ENCODE measurements at regions not wholly inside any gene's neighbourhood (a gene's known extent, or its start where the extent isn't known, plus 50 kb on each side); places are given as distances from the start of the nearest gene placed in this dataset.

- TF ChIP-seq, protein P1, sequence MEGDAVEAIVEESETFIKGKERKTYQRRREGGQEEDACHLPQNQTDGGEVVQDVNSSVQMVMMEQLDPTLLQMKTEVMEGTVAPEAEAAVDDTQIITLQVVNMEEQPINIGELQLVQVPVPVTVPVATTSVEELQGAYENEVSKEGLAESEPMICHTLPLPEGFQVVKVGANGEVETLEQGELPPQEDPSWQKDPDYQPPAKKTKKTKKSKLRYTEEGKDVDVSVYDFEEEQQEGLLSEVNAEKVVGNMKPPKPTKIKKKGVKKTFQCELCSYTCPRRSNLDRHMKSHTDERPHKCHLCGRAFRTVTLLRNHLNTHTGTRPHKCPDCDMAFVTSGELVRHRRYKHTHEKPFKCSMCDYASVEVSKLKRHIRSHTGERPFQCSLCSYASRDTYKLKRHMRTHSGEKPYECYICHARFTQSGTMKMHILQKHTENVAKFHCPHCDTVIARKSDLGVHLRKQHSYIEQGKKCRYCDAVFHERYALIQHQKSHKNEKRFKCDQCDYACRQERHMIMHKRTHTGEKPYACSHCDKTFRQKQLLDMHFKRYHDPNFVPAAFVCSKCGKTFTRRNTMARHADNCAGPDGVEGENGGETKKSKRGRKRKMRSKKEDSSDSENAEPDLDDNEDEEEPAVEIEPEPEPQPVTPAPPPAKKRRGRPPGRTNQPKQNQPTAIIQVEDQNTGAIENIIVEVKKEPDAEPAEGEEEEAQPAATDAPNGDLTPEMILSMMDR (IDR thresholded peaks at IDR 0.05; ENCODE audit: low read depth, low read length) = no peak
- no peak for TF ChIP-seq POLR2A (IDR thresholded peaks at IDR 0.05; ENCODE audit: extremely low read depth, insufficient read length)
Measured at GRCh38 chr18:61079714-61080113, 253.5 kb upstream of the CDH20 start.

All from NB4 (cell line).